ENCODE measurements at regions not wholly inside any gene's neighbourhood (a gene's known extent, or its start where the extent isn't known, plus 50 kb on each side); places are given as distances from the start of the nearest gene placed in this dataset.

DNA sequence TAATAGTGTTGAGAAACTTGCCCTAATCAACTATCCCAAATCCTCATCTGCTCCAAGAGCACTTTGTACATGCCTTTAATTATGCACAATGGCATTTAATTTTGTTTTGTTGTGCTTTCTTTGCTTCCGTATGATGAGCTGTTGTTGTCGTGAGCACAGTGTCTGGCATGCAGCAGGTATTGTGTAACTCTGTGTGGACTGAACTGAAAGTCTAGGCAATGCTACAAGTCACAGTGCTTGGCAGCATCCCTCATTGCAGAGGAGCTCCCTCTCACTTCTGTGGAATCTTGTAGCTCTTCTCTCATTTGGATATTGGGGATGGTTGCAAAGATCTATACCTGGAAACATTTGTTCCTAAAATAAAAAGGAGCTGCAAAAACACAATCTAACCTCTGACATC, 502.2 kb upstream of the CA10 start:
- CTCF ChIA-PET = no interaction called here
- H3K36me3 ChIP-seq (ENCODE audit: control insufficient read depth, insufficient read depth, low read length) = no peaks in the 10 kb centered on the region
- H3K9me3 ChIP-seq (ENCODE audit: control insufficient read depth, insufficient read depth, low read length) = peaks cover 7% of the 10 kb centered on the region
- no peak overlapping the region for H4K8ac ChIP-seq (ENCODE audit: low read depth in 2 of 2, low read length in 2 of 2)
- H3K27ac ChIP-seq (ENCODE audit: insufficient read depth, low read length) = no peak overlapping the region
- POLR2A ChIA-PET (ENCODE audit: unreplicated experiment) = no interaction called here
- no peak overlapping the region for H3K4ac ChIP-seq (ENCODE audit: low read depth, low read length)
- intact Hi-C loops (cut with micrococcal nuclease) = no loop called here
- H2AK5ac ChIP-seq (ENCODE audit: low read depth, low read length) = no peak overlapping the region
- no peak overlapping the region for H2BK5ac ChIP-seq (ENCODE audit: low read depth, low read length, poor library complexity, severe bottlenecking)
- H2BK120ac ChIP-seq (ENCODE audit: low read depth, low read length) = no peak overlapping the region
- H2BK20ac ChIP-seq (ENCODE audit: low read depth, low read length) = no peak overlapping the region
- no peak overlapping the region for H3K56ac ChIP-seq (ENCODE audit: extremely low read depth, insufficient read depth, low read length)
- H3K79me1 ChIP-seq (ENCODE audit: low read depth in 1 of 2, low read length in 2 of 2) = no peaks in the 10 kb centered on the region
- TF ChIP-seq RCOR1 (IDR thresholded peaks at IDR 0.05; ENCODE audit: insufficient replicate concordance, low read length) (no peak), CEBPB (IDR thresholded peaks at IDR 0.05; ENCODE audit: low read depth, low read length) (no peak), ELK1 (IDR thresholded peaks at IDR 0.05; ENCODE audit: borderline replicate concordance, low read depth, low read length) (no peak), POLR2A (IDR thresholded peaks at IDR 0.05; ENCODE audit: low read depth, low read length) (no peak), CHD1 (IDR thresholded peaks at IDR 0.05; ENCODE audit: low read depth, low read length) (no peak), MAZ (IDR thresholded peaks at IDR 0.05; ENCODE audit: borderline replicate concordance, low read depth, low read length) (no peak), RFX5 (IDR thresholded peaks at IDR 0.05; ENCODE audit: low read depth, low read length) (no peak), SMC3 (IDR thresholded peaks at IDR 0.05; ENCODE audit: low read depth, low read length) (no peak), RAD21 (IDR thresholded peaks at IDR 0.05; ENCODE audit: low read length) (no peak), FOS (IDR thresholded peaks at IDR 0.05; ENCODE audit: low read depth, low read length) (no peak), MAFK (IDR thresholded peaks at IDR 0.05; ENCODE audit: low read depth, low read length) (no peak), MXI1 (IDR thresholded peaks at IDR 0.05; ENCODE audit: borderline replicate concordance, low read depth, low read length) (no peak), NFE2L2 (IDR thresholded peaks at IDR 0.05; ENCODE audit: low read depth, low read length) (no peak), BHLHE40 (IDR thresholded peaks at IDR 0.05; ENCODE audit: low read depth, low read length) (no peak)
- TF ChIP-seq, protein P1, sequence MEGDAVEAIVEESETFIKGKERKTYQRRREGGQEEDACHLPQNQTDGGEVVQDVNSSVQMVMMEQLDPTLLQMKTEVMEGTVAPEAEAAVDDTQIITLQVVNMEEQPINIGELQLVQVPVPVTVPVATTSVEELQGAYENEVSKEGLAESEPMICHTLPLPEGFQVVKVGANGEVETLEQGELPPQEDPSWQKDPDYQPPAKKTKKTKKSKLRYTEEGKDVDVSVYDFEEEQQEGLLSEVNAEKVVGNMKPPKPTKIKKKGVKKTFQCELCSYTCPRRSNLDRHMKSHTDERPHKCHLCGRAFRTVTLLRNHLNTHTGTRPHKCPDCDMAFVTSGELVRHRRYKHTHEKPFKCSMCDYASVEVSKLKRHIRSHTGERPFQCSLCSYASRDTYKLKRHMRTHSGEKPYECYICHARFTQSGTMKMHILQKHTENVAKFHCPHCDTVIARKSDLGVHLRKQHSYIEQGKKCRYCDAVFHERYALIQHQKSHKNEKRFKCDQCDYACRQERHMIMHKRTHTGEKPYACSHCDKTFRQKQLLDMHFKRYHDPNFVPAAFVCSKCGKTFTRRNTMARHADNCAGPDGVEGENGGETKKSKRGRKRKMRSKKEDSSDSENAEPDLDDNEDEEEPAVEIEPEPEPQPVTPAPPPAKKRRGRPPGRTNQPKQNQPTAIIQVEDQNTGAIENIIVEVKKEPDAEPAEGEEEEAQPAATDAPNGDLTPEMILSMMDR (conservative IDR thresholded peaks at IDR 0.05; ENCODE audit: low read depth, low read length) = no peak
- TF ChIP-seq, protein P2, sequence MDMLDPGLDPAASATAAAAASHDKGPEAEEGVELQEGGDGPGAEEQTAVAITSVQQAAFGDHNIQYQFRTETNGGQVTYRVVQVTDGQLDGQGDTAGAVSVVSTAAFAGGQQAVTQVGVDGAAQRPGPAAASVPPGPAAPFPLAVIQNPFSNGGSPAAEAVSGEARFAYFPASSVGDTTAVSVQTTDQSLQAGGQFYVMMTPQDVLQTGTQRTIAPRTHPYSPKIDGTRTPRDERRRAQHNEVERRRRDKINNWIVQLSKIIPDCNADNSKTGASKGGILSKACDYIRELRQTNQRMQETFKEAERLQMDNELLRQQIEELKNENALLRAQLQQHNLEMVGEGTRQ (IDR thresholded peaks at IDR 0.05; ENCODE audit: low read depth, low read length) = no peak
- no peak overlapping the region for H3K4me3 ChIP-seq (ENCODE audit: insufficient read depth, low read depth, low read length)
- no peaks in the 10 kb centered on the region for H3K9me1 ChIP-seq (ENCODE audit: insufficient read depth, low read length)
- no peaks in the 10 kb centered on the region for H3K4me1 ChIP-seq (ENCODE audit: control insufficient read depth, insufficient read depth, low read length)
- no peak overlapping the region for H2BK15ac ChIP-seq (ENCODE audit: low read depth, low read length)
- H3K4me2 ChIP-seq (ENCODE audit: low read depth, low read length) = no peak overlapping the region
- no peak overlapping the region for H3K14ac ChIP-seq (replicated peaks; ENCODE audit: low read depth, low read length)
- no peaks in the 10 kb centered on the region for H4K20me1 ChIP-seq (ENCODE audit: insufficient read depth, low read length)
- H4K91ac ChIP-seq (ENCODE audit: insufficient read depth, low read depth, low read length) = no peak overlapping the region
- no peaks in the 10 kb centered on the region for H3K27me3 ChIP-seq (ENCODE audit: control insufficient read depth, insufficient read depth, low read length)
- H3K23ac ChIP-seq (ENCODE audit: low read depth, low read length) = no peak overlapping the region
- WGBS, 2 experiments (ENCODE audit: extremely low coverage in 2 of 2, insufficient read length in 1 of 2) = no CpG with 5 or more reads among the region's 2 CpGs
- dilution Hi-C loops (cut with HindIII; ENCODE audit: low sequenced_read_pairs, unreplicated experiment) = no loop called here
- no peak overlapping the region for H3K18ac ChIP-seq (ENCODE audit: low read depth, low read length)
- H3K9ac ChIP-seq (ENCODE audit: low read depth, low read length) = no peak overlapping the region
- no peak overlapping the region for H4K5ac ChIP-seq (ENCODE audit: low read depth, low read length)
- H2AFZ ChIP-seq (replicated peaks; ENCODE audit: low read length, poor library complexity) = no peak overlapping the region
- no peak for DNase-seq
- no TSS peak for BruUV-seq (replicated peaks)
- in situ Hi-C loops (cut with MboI; ENCODE audit: low sequenced_read_pairs) = no loop called here
- ATAC-seq (ENCODE audit: low read depth) = no peak
- H2AK9ac ChIP-seq (replicated peaks; ENCODE audit: low read depth, low read length, poor library complexity) = no peak overlapping the region

Measured in IMR-90 (cell line).